ENCODE measurements at regions not wholly inside any gene's neighbourhood (a gene's known extent, or its start where the extent isn't known, plus 50 kb on each side); places are given as distances from the start of the nearest gene placed in this dataset.

GRCh38 chr13:78841358-78841963 is 182.5 kb upstream of the OBI1 start:
- DNase-seq (ENCODE audit: low spot score) = no peak
- no peaks in the 10 kb centered on the region for H3K4me1 Mint-ChIP-seq
- no peaks in the 10 kb centered on the region for H3K27me3 Mint-ChIP-seq (ENCODE audit: low read depth)
- H3K36me3 Mint-ChIP-seq = no peaks in the 10 kb centered on the region
- CTCF ChIA-PET = no interaction called here
- H3K9me3 Mint-ChIP-seq = no peaks in the 10 kb centered on the region
- no peak for ATAC-seq
- H3K27ac Mint-ChIP-seq = no peak overlapping the region
- POLR2A ChIA-PET = no interaction called here
- no peak overlapping the region for H3K4me3 Mint-ChIP-seq
- no peak for TF ChIP-seq NFYB (CRISPR knock-in tag; conservative IDR thresholded peaks at IDR 0.05; ENCODE audit: low read depth)
- no peak for TF ChIP-seq STAT6 (CRISPR knock-in tag; conservative IDR thresholded peaks at IDR 0.05; ENCODE audit: low read depth)
- TF ChIP-seq ZNF512 (CRISPR knock-in tag; IDR thresholded peaks at IDR 0.05; ENCODE audit: borderline replicate concordance) = no peak
- no peak for TF ChIP-seq ZNF423 (CRISPR knock-in tag; IDR thresholded peaks at IDR 0.05)
- TF ChIP-seq GABPB1 (CRISPR knock-in tag; IDR thresholded peaks at IDR 0.05) = no peak
- TF ChIP-seq ZSCAN18 (CRISPR knock-in tag; IDR thresholded peaks at IDR 0.05) = no peak
- no peak for TF ChIP-seq USF1 (CRISPR knock-in tag; IDR thresholded peaks at IDR 0.05)
- no peak for TF ChIP-seq KAT7 (CRISPR knock-in tag; IDR thresholded peaks at IDR 0.05; ENCODE audit: borderline replicate concordance)
- no peak for TF ChIP-seq CDX4 (CRISPR knock-in tag; IDR thresholded peaks at IDR 0.05; ENCODE audit: borderline replicate concordance)
- TF ChIP-seq FOXK1 (CRISPR knock-in tag; IDR thresholded peaks at IDR 0.05) = no peak
- no peak for TF ChIP-seq USF2 (CRISPR knock-in tag; IDR thresholded peaks at IDR 0.05)
- TF ChIP-seq ARID4B (CRISPR knock-in tag; IDR thresholded peaks at IDR 0.05; ENCODE audit: borderline replicate concordance) = no peak
- TF ChIP-seq ESRRA (CRISPR knock-in tag; IDR thresholded peaks at IDR 0.05; ENCODE audit: borderline replicate concordance) = no peak
- TF ChIP-seq AFF4 (CRISPR knock-in tag; IDR thresholded peaks at IDR 0.05; ENCODE audit: borderline replicate concordance) = no peak
- no peak for TF ChIP-seq FOXP4 (CRISPR knock-in tag; IDR thresholded peaks at IDR 0.05)
